SK-N-MC (cell line): ENCODE measurements at regions not wholly inside any gene's neighbourhood (a gene's known extent, or its start where the extent isn't known, plus 50 kb on each side); places are given as distances from the start of the nearest gene placed in this dataset.

Experiments
- DNase-seq: peaks from one replicate; pipeline ENCODE4 v3.0.0-alpha.2; 2011; ENCODE audit warnings: low read depth, low spot score
- H3K27ac ChIP-seq: fragments of 200-600 bp; sonication (generic); 2 replicates; pipeline ENCODE4 v1.5.1; 2016; ENCODE audit warnings: mixed run types
- H3K36me3 ChIP-seq: fragments of 200-600 bp; sonication (generic); 2 replicates; pipeline ENCODE4 v1.6.1; 2017; ENCODE audit warnings: antibody characterized with exemption, low read length, mixed read lengths; ENCODE audit not compliant: insufficient read depth
- H3K4me3 ChIP-seq: fragments of 200-600 bp; sonication (generic); 2 replicates; pipeline ENCODE4 v1.5.1; 2016
- H3K9ac ChIP-seq: fragments of 200-600 bp; sonication (generic); 2 replicates; pipeline ENCODE4 v1.8.0; 2017; ENCODE audit warnings: mixed run types, mixed read lengths; ENCODE audit not compliant: insufficient read length
- H3K9me3 ChIP-seq: fragments of 200-600 bp; sonication (generic); 2 replicates; pipeline ENCODE4 v1.6.1; 2017; ENCODE audit warnings: low read depth, mild to moderate bottlenecking, antibody characterized with exemption, low read length, moderate library complexity, mixed read lengths
- EZH2 ChIP-seq: fragments of 200-600 bp; sonication (generic); IDR thresholded peaks from one replicate; pipeline ENCODE4 v1.6.1; 2017; ENCODE audit warnings: antibody characterized with exemption
- FOXP2 ChIP-seq: optimal IDR thresholded peaks from 2 replicates; pipeline ENCODE3; 2011; ENCODE audit warnings: mild to moderate bottlenecking, moderate library complexity; ENCODE audit not compliant: insufficient read depth; ENCODE audit errors: extremely low read length, control extremely low read depth
- POLR2AphosphoS5 ChIP-seq: IDR thresholded peaks from 2 replicates; pipeline ENCODE4 v1.6.1; 2012; ENCODE audit warnings: mild to moderate bottlenecking, low read depth, low read length, borderline replicate concordance

GRCh38 chr4:116688536-116688935 is 396.8 kb downstream of the TRAM1L1 start:
- Histone ChIP-seq H3K4me3 (no peak overlapping the region), H3K36me3 (no peaks in the 10 kb centered on the region), H3K9me3 (no peaks in the 10 kb centered on the region), H3K9ac (no peak overlapping the region), H3K27ac (no peak overlapping the region)
- TF ChIP-seq FOXP2 (no peak), POLR2AphosphoS5 (no peak), EZH2 (no peak)
- DNase-seq = no peak

DNA sequence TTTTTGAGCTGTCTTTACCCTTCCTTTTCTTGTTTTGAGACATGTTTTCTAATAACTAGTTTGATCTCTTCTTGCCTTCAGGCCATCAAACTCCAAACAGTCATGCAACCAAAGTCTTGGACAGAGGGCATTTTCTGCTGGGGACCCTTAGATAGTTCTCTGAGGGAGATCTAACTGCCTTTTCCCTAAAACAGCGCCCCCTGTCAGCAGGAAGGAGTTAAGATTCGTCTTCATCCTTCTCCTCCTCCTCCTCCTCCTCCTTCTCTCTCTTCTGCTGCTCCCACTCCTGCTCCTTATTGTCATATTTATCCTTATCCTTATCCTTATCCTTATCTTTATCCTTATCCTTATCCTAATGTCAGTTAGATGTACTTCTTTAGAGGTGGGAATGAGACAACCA is 417.2 kb downstream of the TRAM1L1 start:
- DNase-seq = no peak
- no peak overlapping the region for H3K9ac ChIP-seq
- H3K36me3 ChIP-seq = no peaks in the 10 kb centered on the region
- H3K27ac ChIP-seq = no peak overlapping the region
- H3K9me3 ChIP-seq = no peaks in the 10 kb centered on the region
- TF ChIP-seq EZH2 (no peak), FOXP2 (no peak), POLR2AphosphoS5 (no peak)
- H3K4me3 ChIP-seq = no peak overlapping the region

GRCh38 chr4:116665716-116666115 is 419.7 kb downstream of the TRAM1L1 start:
- Histone ChIP-seq H3K4me3 (no peak overlapping the region), H3K36me3 (no peaks in the 10 kb centered on the region), H3K9ac (no peak overlapping the region), H3K9me3 (no peaks in the 10 kb centered on the region), H3K27ac (no peak overlapping the region)
- no peak for TF ChIP-seq POLR2AphosphoS5
- TF ChIP-seq FOXP2 = no peak
- no peak for TF ChIP-seq EZH2
- DNase-seq = no peak

GRCh38 chr4:116664198-116664597 is 421.2 kb downstream of the TRAM1L1 start:
- no peak for DNase-seq
- Histone ChIP-seq H3K9me3 (no peaks in the 10 kb centered on the region), H3K27ac (no peak overlapping the region), H3K4me3 (no peak overlapping the region), H3K36me3 (no peaks in the 10 kb centered on the region), H3K9ac (no peak overlapping the region)
- TF ChIP-seq FOXP2 (no peak), EZH2 (no peak), POLR2AphosphoS5 (no peak)

DNA sequence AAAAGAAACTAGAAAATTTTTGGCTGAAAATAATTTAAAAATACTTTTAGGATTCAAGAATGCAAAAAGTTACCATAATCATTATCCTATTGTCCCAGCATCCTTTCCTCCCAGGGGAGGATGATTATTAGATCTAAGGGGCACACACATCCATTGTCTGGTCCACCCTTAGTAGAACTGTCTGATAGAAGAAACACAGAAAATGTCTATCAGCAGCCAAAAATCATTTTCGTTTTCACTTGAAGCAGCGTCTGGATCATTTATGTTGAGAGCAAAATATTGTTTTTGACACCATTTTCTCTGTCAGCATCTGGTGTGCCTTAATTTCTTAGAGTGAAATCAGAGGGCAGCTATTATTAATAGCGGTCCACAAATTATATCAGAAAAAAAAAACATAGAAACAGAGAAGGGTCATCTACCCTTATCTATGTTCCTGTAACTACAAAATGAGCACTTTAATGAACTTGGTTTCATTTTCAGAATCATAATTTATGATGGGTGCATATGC is 446.3 kb downstream of the TRAM1L1 start:
- Histone ChIP-seq H3K4me3 (0 out of 2 replicates have a peak overlapping the region, but pooled peaks have one; percentile 9), H3K27ac (0 out of 2 replicates have a peak overlapping the region, but pooled peaks have one; percentile 11), H3K9me3 (no peaks in the 10 kb centered on the region), H3K36me3 (no peaks in the 10 kb centered on the region), H3K9ac (no peak overlapping the region)
- TF ChIP-seq POLR2AphosphoS5 (no peak), FOXP2 (no peak), EZH2 (no peak)
- no peak for DNase-seq

- no peak for DNase-seq
- H3K9me3 ChIP-seq = no peaks in the 10 kb centered on the region
- H3K9ac ChIP-seq = no peak overlapping the region
- H3K36me3 ChIP-seq = no peaks in the 10 kb centered on the region
- no peak overlapping the region for H3K4me3 ChIP-seq
- no peak overlapping the region for H3K27ac ChIP-seq
- TF ChIP-seq POLR2AphosphoS5 (no peak), EZH2 (no peak)
Measured at GRCh38 chr4:116638592-116638991, 446.8 kb downstream of the TRAM1L1 start.

DNA sequence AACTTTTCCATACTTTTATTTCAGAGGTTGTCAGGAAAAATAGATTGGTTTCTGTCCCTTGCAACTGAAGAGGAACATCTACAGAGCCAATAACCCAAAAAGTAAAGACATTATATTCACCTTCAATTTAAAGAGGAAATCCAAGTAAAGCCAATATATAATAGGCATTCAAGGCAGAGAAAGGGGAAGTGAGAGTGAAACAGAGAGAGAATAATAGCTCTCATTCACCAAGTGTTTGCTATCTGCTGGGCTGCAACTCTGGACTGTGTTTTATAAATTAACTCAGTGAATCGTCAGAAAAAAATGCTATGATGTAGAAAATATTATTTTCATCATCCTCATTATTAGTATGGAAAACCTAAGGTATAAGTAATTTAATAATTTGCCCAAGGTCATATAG is 448.5 kb downstream of the TRAM1L1 start:
- no peak for TF ChIP-seq FOXP2
- no peak for TF ChIP-seq POLR2AphosphoS5
- TF ChIP-seq EZH2 = no peak
- Histone ChIP-seq H3K9me3 (no peaks in the 10 kb centered on the region), H3K36me3 (no peaks in the 10 kb centered on the region), H3K27ac (no peak overlapping the region), H3K4me3 (no peak overlapping the region), H3K9ac (no peak overlapping the region)
- DNase-seq = no peak

- Histone ChIP-seq H3K9me3 (no peaks in the 10 kb centered on the region), H3K4me3 (no peak overlapping the region), H3K27ac (no peak overlapping the region), H3K36me3 (no peaks in the 10 kb centered on the region), H3K9ac (no peak overlapping the region)
- no peak for DNase-seq
- TF ChIP-seq FOXP2 (no peak), POLR2AphosphoS5 (no peak), EZH2 (no peak)
Measured at GRCh38 chr4:116632269-116632668, 453.1 kb downstream of the TRAM1L1 start.

DNA sequence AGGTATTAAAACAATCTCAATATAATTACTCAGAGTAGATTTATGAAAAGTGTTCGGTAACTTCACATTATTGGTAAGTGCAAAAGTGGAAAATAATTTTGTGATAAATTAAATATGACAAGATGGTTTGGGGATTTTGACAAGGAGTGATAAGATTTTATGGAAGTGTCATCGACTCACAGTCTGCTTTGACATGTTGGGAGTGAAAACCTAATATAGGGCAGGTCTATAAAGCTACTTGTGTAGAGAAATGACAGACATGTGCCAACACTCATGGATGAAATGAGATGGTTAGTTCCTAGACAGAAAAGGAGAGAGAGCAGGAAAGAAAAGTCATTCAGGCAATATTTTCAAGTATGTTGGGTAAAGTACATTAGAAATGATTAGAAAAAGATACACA is 456.8 kb downstream of the TRAM1L1 start:
- no peak overlapping the region for H3K4me3 ChIP-seq
- H3K36me3 ChIP-seq = no peaks in the 10 kb centered on the region
- DNase-seq = no peak
- H3K9me3 ChIP-seq = no peaks in the 10 kb centered on the region
- no peak overlapping the region for H3K9ac ChIP-seq
- TF ChIP-seq POLR2AphosphoS5 (no peak), EZH2 (no peak), FOXP2 (no peak)
- no peak overlapping the region for H3K27ac ChIP-seq
